NOMO-1 (cell line): ENCODE measurements at regions not wholly inside any gene's neighbourhood (a gene's known extent, or its start where the extent isn't known, plus 50 kb on each side); places are given as distances from the start of the nearest gene placed in this dataset.
"Not testable (repeated sequence)": the region's sequence is repeated elsewhere in the genome, so short reads cannot be mapped to it uniquely, and the experiment has no call there.

ENCODE experiments used
- DNase-seq, 2 experiments: peaks; one replicate each; lab custom pipeline; 2025; ENCODE audit not compliant: unreplicated experiment in 2 of 2; lab: John Stamatoyannopoulos, UW

DNA sequence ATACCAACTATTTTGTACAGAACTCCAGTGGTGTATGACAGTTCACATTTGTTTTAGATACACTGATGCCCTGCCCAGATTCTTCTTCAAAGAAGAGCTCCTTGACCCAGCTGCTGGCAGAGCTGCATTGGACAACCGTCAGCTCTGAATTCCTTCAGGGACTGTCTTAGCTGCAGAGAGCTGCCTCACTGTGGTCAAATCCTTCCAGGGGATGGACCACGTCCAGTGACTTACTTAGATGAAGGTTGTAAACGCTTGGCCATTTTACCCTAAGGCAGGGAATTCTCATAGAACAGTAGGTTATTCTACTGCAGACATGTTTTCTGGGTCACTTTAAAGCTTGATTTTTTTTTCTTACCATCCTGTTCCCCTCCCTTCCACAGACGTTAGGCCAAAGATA lies 905.0 kb upstream of the ATXN7L3B start:
- DNase-seq = no peak

DNA sequence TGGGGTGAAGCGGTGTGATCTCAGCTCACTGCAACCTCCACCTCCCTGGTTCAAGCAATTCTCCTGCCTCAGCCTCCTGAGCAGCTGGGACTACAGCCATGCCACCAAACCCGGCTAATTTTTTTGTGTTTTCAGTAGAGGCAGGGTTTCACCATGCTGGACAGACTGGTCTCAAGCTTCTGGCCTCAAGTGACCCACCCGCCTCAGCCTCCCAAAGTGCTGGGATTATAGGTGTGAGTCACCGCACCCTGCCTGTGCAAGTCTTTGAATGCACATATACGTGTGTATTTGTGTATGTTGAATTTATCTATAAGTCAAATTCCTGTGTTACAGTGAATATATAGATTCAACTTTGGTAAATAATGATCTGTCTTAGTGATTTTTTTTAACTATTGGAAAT lies 898.2 kb upstream of the ATXN7L3B start:
- DNase-seq = not testable (repeated sequence)

DNA sequence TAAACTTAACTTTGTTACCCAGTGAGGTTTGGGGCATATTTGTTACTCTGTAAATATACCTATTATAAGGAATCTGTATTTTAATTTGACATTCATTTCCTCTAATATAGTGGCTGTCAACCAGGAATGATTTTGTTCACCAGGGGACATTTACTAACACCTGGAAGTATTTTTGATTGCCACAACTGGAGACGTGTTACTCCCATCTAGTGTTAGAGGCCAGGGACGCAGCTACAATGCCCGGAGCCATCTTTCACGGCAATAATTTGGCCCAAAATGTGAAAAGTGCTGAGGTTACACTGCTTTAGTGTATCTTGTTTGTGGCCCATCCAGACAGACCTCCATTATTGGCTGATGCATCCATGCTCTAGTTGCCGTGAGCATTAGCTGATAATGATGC lies 881.3 kb upstream of the ATXN7L3B start:
- DNase-seq = no peak

DNA sequence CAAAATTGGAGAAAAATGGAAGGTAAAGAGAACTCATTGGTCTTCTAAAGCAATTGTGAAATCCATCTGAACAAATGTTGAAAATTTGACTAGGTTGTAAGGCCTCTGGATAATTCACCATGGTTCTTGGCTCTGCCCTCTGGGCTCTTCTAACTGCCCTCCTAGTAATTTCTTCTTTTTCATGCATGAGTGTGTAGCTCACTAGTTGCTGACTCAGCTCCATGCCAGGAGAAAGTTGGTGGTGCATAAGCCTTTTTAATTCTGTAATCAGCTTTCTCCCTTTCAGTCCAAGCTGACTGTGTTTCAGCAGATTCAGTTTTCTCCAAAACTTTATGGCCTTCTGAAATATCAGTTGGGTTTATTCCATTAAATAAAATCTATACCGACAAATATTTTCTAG lies 877.8 kb upstream of the ATXN7L3B start:
- DNase-seq = no peak

DNA sequence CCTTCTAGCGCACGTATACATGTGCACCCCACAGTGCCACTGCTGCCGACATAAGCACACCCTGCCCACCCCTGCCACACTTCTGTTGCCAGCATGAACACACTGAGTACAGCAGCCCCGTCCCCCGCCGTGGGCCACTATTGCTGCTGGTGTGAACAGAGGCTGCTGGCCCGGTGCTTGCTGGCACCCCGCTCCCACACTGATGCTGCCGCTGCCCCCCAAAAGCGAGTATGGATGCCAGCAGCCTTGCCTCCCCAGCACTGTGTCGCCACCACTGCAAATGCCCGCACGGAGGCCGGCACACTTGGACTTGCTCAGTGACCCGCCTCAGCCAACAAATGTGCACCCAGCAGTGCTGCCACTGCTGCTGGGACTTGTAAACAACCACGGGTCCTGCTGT lies 872.4 kb upstream of the ATXN7L3B start:
- DNase-seq = no peak

DNA sequence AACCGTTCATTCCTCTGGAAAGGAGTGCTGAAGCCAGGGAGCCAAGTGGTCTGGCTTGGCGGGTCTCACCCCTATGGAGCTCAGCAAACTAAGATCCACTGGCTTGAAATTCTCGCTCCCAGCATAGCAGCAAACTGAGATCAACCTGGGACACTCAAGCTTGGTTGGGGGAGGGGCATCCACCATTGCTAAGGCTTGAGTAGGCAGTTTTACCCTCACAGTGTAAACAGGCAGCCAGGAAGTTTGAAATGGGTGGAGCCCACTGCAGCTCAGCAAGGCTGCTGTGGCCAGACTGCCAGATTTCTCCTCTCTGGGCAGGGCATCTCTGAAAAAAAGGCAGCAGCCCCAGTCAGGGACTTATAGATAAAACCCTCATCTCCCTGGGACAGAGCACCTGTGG lies 866.1 kb upstream of the ATXN7L3B start:
- not testable (repeated sequence) for DNase-seq

DNA sequence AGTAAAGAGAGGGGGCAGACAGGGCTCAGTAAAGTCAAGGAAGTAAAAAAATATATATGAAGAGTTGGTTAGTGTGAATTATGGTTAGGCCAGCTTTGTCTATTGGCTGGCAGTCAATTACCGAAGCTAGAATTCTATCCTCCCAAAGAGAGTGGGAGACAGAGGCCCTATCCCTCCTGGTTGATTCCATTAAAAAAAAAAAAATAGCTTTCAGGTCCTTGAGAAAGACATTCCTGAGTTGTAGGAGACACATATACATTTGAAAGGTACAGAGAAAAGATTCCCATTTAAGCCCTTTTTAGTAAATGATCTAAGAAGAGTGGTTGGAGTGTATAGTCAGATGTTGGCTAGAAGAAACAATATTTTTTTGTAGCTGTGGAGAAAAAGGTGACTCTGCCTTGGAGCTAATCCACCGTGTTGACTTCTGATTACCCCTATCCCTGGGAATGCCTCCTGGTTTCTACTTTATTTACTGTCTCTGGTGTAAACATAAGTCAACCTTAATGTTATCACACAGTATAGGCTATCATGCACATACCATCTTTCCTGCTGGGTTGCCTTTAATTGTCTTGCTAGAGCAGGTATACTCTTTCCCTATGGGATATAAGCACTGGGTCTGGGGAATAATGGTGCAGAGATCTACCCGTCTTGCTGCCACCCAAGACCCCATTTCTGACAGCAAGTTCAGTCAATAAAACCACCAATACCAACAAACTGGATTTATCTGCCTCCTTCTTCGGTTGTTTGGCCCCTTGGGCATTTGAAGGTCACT lies 859.9 kb upstream of the ATXN7L3B start:
- DNase-seq = no peak

DNA sequence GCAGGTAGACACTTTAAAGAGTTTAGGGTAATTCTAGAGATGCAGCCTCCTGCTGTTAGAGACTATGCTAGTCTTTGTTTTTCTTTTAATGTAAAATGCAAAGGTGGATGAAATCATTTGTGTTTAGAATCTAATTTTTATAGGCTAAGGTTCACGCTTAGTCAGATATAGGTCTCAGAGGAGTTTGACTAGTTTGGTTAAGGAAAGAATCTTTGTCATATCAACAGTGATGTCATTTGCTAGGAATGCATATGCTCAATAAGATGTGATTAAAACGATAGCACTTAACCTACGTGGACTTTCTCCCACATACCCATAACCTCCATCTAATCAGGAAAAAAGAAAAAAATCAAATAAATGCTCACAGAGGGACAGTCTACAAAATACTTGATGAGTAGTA lies 859.3 kb upstream of the ATXN7L3B start:
- no peak for DNase-seq

DNA sequence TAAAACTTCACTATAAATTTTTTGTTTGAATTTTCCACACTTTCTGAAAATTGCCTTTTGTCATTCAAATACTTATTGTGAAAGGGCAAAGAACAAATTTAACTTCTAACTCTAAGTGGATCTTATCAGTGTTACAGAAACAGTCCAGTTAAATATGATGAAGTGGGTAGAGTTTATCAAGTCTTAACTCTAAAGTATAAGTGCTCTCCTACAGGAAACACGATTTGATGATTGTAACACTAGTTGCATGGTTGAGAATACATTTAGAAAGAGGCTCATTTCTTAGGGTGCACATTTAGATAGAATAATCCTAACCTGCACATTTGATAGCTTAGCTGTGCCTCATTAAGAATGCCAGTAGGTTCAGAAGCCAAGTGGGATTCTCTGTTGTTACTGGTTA lies 838.3 kb upstream of the ATXN7L3B start:
- no peak for DNase-seq

DNA sequence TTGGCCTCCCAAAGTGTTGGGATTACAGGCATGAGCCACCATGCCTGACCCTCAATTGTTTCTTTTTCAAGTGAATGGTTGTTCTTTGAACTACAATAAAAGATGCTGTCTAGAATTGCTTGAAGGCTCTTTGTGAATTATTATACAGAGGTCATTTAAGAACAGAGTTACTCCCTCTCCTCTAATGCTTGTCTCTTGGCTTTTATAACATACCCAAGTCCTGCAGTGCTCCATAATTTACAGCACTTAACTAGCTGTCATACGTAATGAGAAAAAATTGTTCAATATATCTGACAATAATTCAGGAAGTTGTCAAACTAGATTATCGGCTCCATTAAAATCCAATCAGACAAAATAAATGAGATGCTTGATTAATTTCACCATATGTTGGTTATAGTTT lies 823.0 kb upstream of the ATXN7L3B start:
- no peak for DNase-seq

DNA sequence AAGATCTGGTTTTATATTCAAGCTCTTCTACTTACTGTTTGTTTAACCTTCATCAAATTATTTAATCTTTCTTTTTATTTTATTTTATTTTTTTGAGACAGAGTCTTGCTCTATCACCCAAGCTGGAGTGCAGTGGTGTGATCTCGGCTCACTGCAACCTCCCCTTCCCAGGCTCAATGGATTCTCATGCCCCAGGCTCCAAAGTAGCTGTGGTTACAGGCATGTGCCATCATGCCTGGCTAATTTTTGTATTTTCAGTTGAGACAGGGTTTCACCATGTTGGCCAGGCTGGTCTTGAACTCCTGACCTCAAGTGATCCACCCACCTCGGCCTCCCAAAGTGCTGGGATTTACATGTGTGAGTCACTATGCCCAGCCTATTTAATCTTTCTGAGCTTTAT lies 821.5 kb upstream of the ATXN7L3B start:
- not testable (repeated sequence) for DNase-seq

DNA sequence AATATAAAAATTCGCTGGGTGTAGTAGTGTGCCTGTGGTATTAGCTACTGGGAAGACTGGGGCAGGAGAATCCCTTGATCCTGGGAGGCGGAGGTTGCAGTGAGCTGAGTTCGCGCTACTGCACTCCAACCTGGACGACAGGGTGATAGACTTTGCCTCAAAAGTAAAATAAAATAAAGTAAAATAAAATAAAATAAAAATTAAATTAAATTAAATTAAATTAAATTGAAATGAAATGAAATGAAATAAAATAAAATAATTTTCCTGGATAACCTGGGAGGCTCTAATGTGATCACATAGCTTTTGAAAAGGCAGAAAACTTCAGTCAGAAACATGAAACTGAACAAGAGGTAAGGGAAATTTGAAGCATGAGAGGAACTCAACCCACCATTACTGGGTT lies 818.4 kb upstream of the ATXN7L3B start:
- DNase-seq = no peak

DNA sequence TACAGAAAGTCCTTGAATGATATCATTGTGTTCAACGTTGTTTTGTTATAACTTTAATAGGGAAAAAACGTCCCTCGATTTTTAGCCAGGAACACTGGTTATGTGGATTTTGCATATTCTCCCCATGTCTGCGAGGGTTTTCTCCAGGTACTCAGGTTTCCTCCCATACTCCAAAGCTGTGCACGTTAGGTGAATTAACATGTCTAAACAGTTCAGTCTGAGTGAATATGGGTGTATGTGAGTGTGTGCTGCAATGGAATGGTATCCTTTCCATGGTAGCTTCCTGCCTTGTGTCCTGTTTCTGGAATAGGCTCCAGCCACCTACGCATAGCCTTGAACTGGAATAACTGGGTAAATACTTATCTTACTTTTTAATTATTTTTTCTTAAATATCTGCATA lies 810.8 kb upstream of the ATXN7L3B start:
- no peak for DNase-seq

DNA sequence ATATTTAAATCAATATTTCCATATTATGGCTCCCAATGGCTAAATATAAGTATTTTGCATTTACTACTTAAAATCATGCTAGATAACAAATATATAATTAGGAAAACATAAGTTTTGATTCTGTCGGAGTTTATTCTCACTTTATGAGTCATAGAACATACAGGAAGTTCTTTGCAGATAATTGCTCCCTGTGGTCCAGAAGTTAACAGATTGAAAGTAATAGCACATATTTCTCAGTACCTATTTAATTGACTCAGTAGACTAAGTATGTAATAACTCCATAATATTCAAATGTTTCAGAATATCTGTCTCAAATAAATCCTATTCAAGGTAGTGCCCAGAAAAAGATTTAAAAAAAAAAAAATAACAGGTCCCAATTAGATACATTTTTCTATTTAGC lies 806.0 kb upstream of the ATXN7L3B start:
- DNase-seq = no peak

DNA sequence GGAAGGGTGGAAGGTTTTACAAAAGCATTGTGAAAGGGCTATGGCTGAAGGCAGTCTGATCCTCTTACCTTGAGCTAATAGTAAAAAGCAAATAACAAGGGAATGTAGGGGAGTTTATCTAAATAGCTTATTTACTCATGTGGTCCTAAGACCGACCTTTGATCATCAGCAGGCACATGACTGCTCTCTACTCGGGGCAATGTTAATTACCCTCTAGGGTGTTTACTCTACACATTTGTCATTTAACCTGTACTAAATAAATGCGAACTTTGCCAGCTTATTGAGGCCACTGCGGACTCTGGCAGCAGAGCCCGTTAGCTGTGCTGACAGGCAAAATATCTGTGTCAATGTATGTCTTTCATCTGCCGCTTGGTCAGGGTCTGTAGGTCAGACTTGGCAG lies 768.3 kb upstream of the ATXN7L3B start:
- no peak for DNase-seq

DNA sequence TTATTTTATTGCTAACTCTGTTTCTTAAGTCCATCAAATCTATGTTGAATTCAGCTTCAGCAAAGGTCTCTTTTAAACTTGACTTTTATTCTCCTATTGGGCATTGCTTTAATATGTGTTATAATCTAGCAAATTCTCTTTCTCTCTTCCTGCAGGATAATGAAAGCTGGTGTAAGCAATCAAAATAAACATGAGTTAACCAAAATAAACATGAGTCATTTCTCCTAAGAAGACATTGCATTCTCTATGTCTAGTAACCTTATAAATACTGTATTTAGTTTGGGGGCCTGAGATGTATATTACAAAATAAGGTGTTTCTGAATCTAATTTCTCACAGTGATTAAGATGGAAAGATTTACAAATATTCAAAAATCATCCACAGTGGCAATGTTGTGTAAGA lies 739.1 kb upstream of the ATXN7L3B start:
- no peak for DNase-seq

DNA sequence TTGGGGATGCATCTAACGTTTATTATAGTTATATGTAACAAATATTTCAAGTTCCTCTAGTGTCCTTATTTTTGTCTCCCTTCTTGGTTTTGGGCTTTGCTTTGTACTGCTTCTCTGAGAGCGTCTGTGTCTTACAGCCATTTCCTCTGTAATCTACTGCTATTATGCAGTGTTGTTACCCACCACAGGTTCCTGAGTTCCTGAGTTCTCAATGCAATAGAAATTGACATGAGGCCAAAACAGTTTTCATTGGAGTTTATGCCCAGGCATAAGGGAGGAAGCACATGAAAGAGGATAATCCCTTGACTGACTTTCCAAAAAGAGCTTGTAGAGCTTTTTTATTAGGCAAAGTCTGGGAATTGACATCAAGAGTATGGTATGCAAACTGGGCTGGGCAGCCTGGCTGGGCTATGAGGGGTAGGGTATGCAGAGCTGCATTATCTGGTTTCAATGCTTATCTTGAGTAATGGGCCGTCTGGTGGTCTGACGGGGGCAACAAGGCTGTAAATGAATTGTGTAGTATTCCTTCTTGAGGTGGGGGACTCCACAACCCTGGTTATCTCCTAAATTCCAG lies 722.5 kb upstream of the ATXN7L3B start:
- DNase-seq = no peak

DNA sequence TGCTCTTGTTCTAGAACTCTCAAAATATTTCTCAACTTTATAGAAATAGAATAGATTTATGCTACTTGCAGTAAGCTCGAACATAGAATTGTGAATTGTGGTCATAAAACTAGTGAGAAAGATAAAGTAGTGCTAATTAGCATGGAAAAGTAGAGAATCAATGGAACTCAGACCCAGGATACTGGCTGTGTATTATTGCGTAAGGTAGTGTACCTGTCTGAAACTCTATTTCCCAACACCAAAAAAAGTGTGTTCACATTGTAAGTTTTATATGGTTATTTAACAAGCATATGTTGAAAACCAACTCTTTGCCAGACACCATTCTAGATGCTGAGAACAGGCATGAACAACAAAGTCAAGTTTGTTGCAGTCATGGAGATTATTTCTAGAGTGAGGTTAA lies 720.5 kb upstream of the ATXN7L3B start:
- no peak for DNase-seq

DNA sequence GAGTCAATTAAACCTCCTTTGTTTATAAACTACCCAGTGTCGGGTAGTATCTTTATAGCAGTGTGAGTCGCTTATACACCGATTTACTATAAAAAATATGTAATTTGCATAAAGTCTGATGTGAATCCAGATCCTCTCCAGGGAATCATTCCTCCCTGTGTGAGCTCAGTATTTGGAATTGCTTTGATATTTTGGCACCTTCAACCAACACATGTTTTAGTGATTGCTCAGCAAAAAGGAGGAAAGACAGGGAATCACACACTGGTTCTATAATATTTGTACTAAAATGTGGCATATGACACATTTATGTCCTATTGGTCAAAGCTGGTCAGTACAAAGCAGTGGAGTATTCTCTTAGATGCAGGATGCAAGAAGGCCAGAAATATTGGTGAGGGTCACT lies 703.9 kb upstream of the ATXN7L3B start:
- DNase-seq = no peak

DNA sequence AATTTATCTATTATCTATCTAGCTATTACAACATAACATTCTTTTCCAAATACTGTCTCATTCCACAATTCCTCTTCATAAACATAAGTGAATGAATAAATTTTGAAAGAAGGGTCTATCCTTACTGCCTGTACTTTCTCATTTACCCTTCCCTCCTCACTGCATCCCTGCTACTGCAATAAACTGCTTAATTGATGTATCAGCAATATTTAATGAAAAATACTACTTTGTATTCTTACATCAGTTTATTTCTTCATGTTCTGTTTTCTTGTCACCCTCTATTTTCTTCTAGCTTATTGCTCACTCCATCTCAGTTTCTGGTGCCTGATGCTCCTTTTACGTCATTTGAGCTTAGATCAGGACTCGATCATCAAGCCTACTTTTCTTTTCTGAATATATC lies 695.7 kb upstream of the ATXN7L3B start:
- no peak for DNase-seq

DNA sequence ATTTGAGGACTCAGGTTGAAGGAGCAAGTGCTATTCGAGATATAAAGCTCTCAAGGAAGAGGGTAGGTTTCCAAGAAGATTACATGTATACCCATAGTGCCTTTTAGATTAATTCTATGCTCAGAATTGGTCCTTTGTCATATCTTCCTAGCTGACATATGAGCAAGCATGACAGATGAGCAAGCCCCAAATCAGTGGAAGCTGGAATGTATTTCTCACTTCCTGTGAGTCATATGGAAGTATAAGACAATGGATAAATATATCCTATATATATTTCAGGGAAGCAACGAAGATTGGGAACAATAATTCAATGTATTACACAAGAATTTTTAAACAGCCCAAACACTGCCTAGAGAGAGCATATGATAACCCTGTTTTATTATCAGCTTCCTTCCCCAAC lies 674.1 kb upstream of the ATXN7L3B start:
- DNase-seq = no peak

DNA sequence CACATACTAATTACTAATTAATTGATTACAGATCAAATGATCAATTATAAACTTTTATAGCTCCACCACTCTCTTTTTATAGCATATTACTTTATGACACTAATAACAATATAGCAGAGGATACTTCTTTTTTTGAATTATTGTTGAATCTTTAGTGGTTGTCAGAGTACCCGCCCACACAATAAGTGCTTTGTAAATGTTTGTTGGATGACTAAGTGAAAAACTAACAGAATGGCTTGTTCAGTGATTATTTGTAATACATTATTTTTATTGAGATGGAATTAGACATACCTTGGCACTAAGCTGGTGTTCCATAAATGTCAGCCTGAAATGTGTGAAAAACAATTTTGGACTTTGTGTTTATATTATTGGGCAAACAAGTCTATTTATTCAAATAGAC lies 670.5 kb upstream of the ATXN7L3B start:
- DNase-seq = no peak

DNA sequence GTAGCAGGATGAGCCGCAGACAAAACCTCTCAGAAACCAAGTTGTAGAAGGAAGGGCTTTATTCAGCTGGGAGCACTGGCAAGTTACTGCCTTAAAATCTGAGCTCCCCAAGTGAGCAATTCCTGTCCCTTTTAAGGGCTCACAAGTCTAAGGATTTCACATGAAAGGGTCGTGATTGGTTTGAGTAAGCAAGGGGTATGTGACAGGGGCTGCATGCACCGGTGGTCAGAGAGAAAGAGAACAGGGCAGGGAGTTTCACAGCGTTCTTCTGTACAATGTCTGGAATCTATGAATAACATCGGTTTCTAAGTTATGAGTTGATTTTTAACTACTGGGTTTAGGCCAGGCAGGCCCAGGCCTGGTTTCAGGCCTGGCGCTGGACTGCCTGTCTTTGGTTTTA lies 660.3 kb upstream of the ATXN7L3B start:
- DNase-seq = not testable (repeated sequence)
